ENCODE measurements at regions not wholly inside any gene's neighbourhood (a gene's known extent, or its start where the extent isn't known, plus 50 kb on each side); places are given as distances from the start of the nearest gene placed in this dataset.

- DNase-seq (ENCODE audit: low read depth): no peak
Measured at GRCh38 chr5:158297002-158297527, 438.1 kb upstream of the CLINT1 start.

GRCh38 chr5:158294701-158295100 lies 435.8 kb upstream of the CLINT1 start:
- no peak for DNase-seq (ENCODE audit: low read depth)

- DNase-seq (ENCODE audit: low read depth): no peak
Measured at GRCh38 chr5:158292981-158293380, 434.0 kb upstream of the CLINT1 start.

- DNase-seq (ENCODE audit: low read depth): no peak
Measured at GRCh38 chr5:158289967-158290366, 431.0 kb upstream of the CLINT1 start.

- DNase-seq (ENCODE audit: low read depth): no peak
Measured at GRCh38 chr5:158288272-158288657, 429.3 kb upstream of the CLINT1 start.

GRCh38 chr5:158287643-158288271 lies 428.8 kb upstream of the CLINT1 start:
- no peak for DNase-seq (ENCODE audit: low read depth)

- DNase-seq (ENCODE audit: low read depth): no peak
Measured at GRCh38 chr5:158286827-158287226, 427.9 kb upstream of the CLINT1 start.

GRCh38 chr5:158285698-158286097 lies 426.8 kb upstream of the CLINT1 start:
- no peak for DNase-seq (ENCODE audit: low read depth)

- DNase-seq (ENCODE audit: low read depth): no peak
Measured at GRCh38 chr5:158284242-158284641, 425.3 kb upstream of the CLINT1 start.

- DNase-seq (ENCODE audit: low read depth): no peak
Measured at GRCh38 chr5:158283397-158283796, 424.5 kb upstream of the CLINT1 start.

GRCh38 chr5:158278216-158278925 lies 419.4 kb upstream of the CLINT1 start:
- no peak for DNase-seq (ENCODE audit: low read depth)

- DNase-seq (ENCODE audit: low read depth): no peak
Measured at GRCh38 chr5:158277276-158277675, 418.3 kb upstream of the CLINT1 start.

GRCh38 chr5:158276692-158277091 lies 417.7 kb upstream of the CLINT1 start:
- DNase-seq (ENCODE audit: low read depth): no peak

GRCh38 chr5:158275511-158275910 lies 416.6 kb upstream of the CLINT1 start:
- no peak for DNase-seq (ENCODE audit: low read depth)

- DNase-seq (ENCODE audit: low read depth): no peak
Measured at GRCh38 chr5:158273035-158273434, 414.1 kb upstream of the CLINT1 start.

- no peak for DNase-seq (ENCODE audit: low read depth)
Measured at GRCh38 chr5:158272409-158272808, 413.5 kb upstream of the CLINT1 start.

- DNase-seq (ENCODE audit: low read depth): no peak
Measured at GRCh38 chr5:158270996-158271554, 412.1 kb upstream of the CLINT1 start.

GRCh38 chr5:158268286-158268685 lies 409.3 kb upstream of the CLINT1 start:
- no peak for DNase-seq (ENCODE audit: low read depth)

- no peak for DNase-seq (ENCODE audit: low read depth)
Measured at GRCh38 chr5:158267228-158267627, 408.3 kb upstream of the CLINT1 start.

- no peak for DNase-seq (ENCODE audit: low read depth)
Measured at GRCh38 chr5:158265931-158266700, 407.2 kb upstream of the CLINT1 start.

GRCh38 chr5:158265346-158265745 lies 406.4 kb upstream of the CLINT1 start:
- no peak for DNase-seq (ENCODE audit: low read depth)

GRCh38 chr5:158264264-158264663 lies 405.3 kb upstream of the CLINT1 start:
- DNase-seq (ENCODE audit: low read depth): no peak

Measured in CMK (cell line).